ENCODE measurements at regions not wholly inside any gene's neighbourhood (a gene's known extent, or its start where the extent isn't known, plus 50 kb on each side); places are given as distances from the start of the nearest gene placed in this dataset.

DNA sequence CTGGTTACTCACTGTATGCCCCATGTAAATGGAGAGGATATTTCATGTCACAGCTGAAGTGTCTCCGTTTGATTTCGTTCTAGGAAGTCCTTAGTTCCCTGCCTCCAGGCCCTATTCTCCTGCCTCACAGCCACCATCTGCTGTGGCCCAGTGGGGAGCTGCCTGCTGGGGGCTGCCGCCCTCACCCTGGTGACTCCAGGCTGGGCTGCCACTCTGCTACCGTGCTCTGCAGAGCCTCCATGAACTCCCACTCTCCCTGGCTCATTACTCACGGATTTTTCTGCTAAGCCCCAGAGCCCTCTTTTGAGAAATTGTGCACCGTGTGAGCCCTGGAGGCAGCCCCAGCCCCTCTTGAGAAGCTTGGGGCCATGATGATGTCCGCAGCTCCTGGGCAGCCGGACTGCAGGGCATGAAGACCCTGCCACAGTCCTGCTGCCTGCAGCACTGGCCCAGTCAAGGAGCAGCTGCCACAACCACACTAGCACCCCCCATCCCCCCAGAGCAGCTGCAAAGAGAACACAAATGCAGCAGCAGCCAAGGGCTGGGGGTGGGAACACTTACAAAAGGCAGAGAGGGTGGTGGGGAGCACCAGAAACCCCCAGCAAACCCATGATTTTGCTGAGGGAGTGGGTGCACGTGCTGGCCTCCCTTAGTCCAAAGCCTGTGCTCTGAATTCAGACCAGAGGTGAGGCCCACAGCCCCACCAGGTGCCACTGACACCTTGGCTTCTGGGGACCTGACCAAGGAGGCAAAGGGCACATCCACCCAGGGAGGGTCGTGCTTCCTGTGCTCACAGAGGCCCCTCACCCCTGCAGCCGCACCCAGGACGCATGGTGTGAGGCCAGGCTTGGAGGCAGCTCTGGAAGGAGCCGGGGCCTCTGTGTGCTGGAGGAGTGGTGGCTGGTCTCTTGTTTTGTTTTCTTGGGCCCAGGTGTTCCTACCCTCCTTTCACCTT lies 270.2 kb upstream of the RAB6C start:
- DNase-seq (ENCODE audit: low read depth): no peak

DNA sequence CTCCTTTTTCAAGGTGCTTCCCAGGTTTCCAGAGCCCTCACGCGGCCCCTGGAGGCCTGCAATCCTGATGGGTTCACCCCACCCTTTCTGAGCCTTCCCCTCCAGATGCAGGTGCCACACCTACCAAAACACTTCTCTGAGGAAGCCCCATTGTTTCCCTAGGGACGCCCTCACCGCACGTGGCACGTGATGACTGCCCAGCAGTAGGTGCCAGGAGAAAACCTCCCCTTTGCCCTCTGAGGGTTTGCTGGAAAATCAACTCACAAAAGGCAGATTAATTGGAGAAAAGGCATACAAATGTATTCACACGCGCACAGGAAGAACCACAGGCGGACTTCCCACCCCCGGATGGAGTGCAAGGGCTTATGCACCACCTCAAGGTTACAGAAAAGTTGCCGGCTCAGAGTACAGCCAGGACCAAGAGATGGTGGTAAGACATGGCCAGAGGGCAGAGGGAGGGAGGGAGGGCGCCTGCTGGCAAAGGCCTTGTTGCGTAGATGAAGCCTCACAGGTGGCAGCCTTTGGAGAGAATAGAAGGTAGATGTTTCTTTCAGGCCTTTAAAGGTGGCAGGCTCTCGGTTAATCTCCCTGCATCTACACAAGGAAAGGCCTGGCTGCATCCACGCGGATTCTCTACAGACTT lies 269.4 kb upstream of the RAB6C start:
- no peak for DNase-seq (ENCODE audit: low read depth)

DNA sequence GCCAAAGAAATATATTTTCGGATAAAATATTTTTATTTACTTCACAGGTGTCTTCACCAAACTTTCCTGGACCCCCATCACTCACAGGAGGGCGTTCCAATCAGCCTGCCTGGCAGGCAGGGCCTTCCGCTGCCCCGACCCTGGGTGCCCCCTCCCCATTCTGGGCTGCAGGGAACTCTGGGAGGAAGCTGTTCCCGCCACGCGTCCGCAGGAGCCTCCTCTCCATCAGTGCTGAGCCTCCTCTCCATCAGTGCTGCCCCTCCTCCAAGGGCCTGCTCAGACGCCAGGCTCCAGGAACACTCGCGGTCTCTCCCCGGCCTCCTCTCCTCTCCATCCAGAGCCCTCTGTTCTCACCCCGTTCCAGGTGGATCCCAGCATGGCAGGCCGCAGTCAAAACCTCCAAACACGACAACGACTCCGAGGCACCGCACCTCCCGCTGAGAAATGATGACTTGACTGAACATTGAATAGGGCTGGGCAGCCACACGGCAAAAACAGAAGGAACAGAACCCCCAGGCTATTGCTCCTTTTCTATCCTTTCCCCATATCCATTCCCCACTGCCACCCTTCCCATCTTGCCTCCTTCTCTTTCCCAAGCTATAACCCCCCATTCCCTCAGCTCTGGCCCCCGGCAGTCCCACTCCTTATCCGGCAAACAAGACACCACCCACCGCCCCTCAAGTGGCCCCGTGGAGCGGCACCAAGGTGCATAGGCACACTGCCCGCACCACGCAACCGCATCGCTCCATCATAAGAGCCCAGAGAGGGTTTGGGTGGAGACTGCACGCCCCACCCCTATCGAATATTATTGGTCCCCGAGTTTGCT lies 268.6 kb upstream of the RAB6C start:
- DNase-seq (ENCODE audit: low read depth): no peak

DNA sequence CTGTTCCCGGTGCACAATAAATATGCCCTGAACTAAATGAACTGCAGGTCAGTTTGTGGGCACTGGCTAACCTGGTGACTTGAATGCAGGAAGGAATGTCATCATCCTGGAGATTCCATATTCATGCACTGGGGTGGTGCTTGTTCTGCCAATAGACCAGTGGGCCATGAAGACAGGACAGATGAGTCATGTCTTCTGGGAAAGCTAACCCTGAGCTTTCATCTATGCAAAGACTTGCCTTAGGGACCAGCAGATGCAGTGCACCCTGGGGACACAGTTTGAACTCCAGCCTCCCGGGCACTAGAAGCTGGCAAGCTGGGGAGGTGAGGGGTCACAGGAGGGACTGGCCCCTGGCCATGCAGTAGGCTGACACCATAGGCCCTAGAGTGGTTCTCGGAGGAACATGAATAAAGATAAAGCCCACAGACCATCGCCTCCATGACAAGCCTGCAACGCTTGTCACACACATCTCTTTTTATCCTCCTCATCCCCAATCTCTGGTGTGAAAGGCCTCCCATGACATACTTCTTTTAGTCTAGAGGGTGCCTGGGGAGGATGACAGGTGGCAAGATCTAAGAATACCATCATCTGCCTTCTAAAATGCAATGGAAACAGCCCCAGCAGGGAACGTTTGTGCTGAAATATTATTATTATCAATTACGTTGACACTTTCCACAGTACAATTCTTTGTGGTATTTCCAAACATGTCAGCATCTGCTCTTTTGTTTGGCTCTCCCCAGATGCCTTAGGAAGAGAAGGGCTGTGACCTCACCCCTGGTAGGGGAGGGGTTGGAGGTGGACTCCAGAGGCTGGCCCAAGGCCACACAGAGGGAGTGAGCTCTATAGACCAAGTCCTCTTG lies 267.4 kb upstream of the RAB6C start:
- DNase-seq (ENCODE audit: low read depth): no peak

DNA sequence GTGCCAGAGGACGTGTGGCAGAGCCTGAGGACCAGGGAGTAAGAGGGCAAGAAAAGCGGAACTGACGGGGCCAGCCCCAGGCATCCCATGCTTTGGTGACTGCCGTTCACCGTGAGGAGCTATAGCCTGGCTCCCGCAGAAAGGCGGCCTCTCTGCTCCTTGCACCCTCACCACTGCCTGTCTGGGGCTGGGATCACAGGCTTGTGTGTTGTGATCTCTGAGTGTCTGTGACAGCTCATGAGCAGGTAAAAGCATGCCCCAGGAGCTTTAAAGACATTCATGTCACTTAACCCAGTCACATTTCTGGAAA lies 266.8 kb upstream of the RAB6C start:
- no peak for DNase-seq (ENCODE audit: low read depth)

DNA sequence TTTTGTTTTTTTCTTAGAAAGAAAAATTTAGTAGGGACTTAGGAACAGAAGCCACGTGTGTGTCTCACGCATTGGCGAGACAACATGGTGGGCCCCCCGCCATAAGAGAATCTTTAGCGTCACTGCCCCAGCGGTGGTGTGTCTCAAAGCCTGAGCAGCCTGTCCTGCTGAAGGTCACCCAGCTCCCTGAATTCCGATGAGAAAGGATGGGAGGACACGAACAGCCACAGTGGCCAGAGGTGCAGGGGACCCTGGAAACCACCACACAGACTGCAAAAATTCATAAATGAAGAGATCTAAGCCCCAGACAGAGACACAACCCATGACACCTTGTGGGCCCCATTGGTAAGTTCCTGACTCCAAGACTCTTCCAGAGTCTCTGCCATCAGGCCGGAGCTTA lies 266.1 kb upstream of the RAB6C start:
- DNase-seq (ENCODE audit: low read depth): no peak

DNA sequence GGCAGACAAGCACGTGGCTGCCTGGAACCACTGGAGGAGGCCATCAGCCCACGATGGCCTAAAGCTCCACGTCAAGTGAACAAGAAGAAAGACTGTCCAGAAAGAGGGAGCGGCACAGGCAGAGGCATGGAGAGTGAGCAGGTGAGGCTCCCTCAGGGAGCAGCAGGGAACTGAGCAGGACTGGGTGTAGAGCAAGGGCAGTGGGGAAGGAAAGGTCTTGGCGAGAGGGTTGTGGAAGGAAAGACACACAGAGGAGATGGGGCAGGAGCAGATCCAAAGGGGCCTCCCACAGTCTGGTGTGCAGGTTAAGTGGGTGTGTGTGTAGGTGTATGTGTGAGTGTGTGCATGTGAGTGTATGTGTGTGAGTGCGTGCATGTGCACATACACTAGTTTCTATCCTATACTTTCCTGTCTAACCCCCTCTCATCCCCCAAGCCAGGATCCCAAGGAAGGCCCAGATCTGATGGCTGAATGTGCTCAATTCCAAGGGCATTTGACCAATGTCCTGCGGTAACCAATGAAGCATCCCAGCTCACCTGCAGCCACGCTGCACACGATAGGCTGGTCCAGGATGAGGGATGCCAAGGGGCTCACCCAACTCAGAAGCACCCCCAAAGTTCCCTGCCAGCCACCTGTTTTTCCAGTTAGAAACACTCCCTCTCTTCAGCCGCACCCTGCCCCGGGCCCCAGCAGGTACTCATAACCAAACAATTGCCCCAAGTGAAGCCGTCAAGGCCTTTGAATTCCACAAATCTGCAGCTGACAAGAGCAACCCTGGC lies 262.5 kb upstream of the RAB6C start:
- no peak for DNase-seq (ENCODE audit: low read depth)

DNA sequence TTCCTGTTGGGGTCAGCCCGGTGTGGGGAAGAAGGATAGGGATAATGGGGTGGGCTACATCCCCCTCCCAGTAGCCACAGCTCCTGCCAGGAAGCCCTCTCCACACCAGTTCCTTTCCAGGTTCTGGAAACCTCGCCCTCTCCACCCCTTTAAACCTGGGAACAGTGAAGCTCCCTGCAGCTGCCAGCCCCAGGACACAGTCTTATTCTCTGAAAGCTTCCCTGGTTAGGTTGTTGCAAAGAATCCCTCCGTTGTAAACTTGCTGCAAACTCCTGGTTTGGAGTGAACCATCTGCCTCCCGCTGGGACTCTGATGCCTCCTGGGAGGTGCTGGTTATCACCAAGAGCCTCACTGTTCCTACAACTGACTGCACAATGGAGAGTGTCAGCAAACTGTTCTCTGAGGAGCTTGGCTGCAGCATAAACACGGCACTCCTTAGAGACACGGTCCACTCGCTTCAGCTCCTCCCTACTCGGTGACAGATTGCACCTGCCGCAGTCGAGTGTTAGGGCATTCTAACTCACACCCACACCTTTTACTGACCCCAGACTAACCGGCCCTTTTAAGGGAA lies 261.8 kb upstream of the RAB6C start:
- no peak for DNase-seq (ENCODE audit: low read depth)

DNA sequence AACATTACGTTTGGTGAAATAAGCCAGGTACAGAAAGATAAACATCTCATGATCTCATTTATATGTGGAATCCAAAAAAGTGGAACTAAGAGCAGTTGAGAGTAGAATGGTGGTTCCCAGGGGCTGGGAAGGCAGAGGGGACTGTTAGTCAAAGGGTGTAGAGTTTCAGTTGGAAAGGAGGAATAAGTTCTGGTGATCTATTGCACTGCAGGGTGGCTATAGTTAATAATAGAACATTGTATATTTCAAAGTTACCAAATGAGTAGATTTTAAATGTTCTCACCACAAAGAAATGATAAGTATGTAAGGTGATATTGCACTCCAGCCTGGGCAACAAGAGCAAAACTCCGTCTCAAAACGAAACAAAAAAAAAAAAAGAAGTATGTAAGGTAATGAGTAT lies 260.1 kb upstream of the RAB6C start:
- no peak for DNase-seq (ENCODE audit: low read depth)

DNA sequence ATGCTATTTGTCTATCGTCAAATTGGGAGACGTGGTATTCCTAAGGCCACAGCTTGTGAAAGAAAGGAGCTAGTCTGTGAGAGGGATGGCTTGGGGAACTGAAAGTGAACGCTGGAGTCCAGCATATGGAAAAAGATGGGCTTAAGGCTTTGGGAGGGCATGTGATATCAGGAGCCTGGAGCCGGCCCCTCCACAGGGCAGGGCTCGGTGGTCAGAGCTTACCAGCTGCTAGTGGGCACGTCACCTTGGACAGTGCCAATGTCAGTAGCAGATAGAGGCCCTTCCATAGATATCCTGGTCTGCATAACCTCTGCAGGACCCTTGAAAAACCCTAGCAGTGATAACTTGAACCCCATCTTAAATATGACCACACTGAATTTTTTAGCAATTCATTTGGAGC lies 259.1 kb upstream of the RAB6C start:
- no peak for DNase-seq (ENCODE audit: low read depth)

DNA sequence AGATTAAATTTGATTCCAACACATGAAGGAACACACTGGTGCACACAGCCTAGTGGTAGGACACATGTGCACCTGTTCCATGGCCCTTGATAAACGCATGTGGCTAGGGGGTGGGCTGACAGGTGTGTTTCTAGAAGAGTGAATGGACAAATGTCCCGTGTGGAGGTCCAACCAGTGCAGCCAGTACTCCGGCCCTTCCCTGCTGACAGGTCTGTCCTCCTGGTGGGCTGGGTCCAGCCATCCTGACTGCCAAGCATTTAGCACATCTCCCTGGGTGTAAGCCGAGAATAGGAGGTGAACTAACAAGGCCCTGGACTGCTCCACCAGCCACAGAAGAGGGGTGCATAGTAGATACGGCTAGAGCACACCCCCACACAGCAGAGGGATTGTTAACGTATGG lies 258.7 kb upstream of the RAB6C start:
- DNase-seq (ENCODE audit: low read depth): no peak

DNA sequence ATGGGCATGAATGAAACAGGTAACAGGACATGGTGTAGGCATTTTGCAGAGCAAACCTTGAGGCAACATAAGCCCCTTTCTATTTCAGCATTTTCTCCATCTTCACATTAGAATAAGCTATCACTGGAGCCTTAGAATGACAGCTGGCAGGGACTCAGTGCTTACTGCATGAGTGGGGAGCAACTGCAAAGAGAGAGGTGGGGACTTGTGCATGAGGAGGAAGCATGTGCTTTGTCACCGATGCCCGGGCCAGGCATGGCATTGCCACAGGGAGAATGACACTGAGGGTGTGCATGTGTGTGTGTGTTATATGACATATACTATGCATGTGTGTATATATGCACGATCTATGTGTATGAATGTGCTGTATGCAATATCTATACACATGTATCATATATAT lies 258.2 kb upstream of the RAB6C start:
- DNase-seq (ENCODE audit: low read depth): no peak

DNA sequence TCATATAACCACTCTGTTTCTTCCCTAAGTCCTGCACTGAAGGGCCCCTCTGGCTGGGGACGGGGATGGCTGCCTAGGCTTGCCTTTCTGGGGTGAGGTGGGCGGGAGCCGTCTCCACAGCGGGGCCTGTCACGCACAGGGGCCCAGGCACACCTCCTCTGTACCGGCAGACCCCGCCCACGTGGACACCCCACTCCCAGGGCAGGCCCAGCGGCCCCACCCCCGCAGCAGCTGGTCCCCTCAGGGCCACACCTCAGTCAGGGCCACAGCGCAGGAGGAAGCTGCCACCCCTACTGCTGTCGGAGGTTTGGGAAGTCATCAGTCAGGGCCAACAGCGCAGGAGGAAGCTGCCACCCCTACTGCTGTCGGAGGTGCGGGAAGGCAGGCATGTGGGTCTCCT lies 257.6 kb upstream of the RAB6C start:
- DNase-seq (ENCODE audit: low read depth): no peak

DNA sequence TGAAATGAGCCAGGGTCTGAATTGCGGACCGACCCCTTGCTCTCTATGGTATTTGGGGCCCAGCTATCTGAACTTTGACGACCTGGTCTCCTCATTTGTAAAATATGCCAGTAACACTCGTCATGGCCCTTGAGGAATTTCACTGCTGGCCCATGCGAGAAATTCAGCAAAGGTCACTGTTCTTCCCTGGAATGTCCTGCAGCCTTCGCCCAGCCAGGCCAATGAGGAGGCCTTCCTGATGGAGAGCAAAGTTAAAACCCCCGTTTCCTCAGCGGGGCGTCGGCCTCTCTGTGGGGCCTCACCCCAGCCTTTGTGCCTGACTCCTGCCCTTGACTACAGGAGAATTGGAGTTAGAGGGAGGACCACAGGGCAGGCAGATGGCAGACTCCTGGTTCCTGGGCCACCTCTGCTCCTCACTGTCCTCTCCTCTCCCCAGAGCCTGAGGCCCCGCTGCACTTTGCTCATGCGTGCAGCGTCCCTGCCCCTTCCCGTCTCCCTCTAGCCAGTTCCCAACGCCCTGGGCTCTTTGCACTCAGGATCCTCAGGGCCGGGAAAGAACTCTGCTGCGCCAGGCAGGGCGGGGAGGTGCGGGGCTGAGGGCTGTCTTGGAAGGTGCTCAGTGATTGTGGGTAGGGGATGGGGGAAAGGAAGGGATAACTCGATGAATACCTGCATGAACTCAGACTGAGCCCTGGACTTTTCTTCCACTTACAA lies 257.0 kb upstream of the RAB6C start:
- no peak for DNase-seq (ENCODE audit: low read depth)

DNA sequence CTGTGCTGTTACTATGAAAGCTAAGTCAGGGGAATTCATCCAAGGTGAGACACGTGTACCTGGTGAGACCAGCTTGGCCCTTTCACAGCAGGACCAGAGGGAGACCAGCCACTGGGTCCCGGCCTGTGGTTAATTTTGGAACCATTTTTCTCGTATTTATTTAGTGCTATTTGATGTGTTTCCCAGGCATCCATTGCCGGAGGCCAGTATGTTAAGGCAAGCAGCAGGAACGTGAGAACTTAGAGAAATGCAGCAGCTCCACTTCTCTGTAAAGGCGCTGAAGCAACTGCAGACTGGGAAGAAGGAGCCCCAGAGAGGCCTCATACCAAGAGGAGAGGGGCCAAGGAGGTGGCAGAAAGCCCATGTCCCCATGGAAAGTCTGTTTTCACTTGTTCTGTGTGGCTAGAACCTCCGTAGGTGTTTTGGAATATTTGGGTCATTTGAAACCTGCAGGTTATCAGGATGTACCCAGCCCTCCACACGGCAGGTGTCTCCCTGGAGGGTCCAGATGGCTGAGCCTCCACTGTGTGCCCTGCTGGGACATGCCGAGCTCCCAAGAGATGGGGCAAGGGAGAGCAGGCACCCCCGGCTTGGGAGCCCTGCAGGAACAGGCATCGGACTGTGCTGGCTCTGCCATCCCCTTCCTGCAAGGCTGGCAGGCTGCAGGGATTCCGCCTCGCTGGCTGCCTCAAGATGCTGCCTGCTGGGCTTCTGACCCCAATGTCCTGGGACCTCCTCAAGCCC lies 256.0 kb upstream of the RAB6C start:
- DNase-seq (ENCODE audit: low read depth): no peak

DNA sequence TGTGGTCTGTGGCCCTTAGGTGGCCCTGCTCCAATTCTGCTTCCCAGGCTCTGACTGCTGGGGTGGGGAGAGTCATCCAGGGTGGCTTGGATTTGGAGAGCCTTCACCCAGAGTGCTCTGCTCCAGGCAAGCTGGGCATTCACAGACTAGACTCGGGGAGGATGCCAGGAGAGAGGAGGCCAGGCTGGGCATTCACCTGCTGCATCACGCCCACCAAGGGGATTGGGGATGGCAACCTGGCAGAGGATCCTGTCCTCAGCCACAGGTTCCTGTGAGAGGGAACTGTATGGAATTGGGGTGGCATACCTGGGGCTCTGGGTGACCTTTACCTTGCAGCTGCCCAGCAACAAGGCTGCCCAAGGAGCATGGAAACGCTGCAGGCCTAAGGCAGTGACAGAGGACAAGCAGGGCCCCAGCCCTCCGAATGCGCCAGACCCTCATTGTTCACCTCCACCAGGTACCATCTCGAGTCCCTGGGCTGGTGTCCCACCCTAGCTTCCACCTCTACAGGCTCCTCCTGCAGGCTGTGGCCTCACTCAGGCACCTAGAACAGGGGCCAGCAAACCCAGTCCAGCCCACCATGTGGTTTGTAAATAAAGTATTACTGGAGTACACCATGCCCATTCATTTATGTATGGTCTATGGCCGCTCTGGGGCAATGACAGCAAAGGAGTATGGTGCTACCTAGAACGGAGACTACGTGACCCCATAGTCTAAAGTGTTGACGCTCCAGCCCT lies 255.3 kb upstream of the RAB6C start:
- no peak for DNase-seq (ENCODE audit: low read depth)

DNA sequence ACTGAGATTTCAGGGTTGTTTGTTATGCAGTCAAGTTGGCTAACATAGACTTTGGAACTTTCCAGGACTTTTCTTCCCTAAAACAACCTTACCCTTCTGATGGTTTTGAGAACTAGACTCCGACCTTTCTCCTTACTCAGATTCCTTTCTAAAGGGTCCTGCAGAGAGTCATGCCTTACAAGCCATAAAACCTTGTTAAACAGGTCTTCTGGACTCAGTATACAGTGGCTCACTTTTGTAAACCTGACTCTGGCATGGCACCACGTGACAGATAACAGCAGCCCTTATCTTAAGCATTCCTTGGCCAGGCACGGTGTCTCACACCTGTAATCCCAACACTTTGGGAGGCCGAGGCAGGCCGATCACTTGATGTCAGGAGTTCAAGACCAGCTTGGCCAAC lies 253.2 kb upstream of the RAB6C start:
- DNase-seq (ENCODE audit: low read depth): no peak

DNA sequence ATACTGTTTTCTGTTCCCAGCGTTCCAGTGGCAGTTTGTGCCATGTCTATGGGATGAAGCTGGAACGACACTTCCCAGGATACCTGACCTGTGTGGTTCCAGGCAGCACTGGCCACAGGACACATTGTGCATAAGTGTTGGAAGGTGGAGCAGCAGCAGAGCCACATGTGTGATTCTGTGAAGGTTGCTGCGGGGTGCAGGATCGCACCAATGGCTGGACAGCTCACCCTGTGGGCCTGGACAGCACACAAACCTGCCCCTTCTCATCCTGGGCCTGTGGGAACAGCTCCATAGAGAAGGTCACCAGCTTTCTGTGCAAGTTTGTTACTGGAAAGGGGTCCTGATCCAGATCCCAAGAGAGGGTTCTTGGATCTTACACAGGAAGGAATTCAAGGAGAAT lies 252.2 kb upstream of the RAB6C start:
- no peak for DNase-seq (ENCODE audit: low read depth)
